GM12873 (cell line): ENCODE measurements at regions not wholly inside any gene's neighbourhood (a gene's known extent, or its start where the extent isn't known, plus 50 kb on each side); places are given as distances from the start of the nearest gene placed in this dataset.

ENCODE experiments used
- TF ChIP-seq, protein P1 (sequence below): IDR thresholded peaks from 2 replicates; pipeline ENCODE4 v1.5.1; 2012; ENCODE audit warnings: low read depth, mild to moderate bottlenecking, moderate library complexity, low read length, control low read depth; ENCODE audit not compliant: insufficient read depth; ENCODE audit errors: missing control alignments

- TF ChIP-seq, protein P1, sequence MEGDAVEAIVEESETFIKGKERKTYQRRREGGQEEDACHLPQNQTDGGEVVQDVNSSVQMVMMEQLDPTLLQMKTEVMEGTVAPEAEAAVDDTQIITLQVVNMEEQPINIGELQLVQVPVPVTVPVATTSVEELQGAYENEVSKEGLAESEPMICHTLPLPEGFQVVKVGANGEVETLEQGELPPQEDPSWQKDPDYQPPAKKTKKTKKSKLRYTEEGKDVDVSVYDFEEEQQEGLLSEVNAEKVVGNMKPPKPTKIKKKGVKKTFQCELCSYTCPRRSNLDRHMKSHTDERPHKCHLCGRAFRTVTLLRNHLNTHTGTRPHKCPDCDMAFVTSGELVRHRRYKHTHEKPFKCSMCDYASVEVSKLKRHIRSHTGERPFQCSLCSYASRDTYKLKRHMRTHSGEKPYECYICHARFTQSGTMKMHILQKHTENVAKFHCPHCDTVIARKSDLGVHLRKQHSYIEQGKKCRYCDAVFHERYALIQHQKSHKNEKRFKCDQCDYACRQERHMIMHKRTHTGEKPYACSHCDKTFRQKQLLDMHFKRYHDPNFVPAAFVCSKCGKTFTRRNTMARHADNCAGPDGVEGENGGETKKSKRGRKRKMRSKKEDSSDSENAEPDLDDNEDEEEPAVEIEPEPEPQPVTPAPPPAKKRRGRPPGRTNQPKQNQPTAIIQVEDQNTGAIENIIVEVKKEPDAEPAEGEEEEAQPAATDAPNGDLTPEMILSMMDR: no peak
Observed at GRCh38 chr14:97993508-97994019, 1196.4 kb downstream of the VRK1 start.

DNA sequence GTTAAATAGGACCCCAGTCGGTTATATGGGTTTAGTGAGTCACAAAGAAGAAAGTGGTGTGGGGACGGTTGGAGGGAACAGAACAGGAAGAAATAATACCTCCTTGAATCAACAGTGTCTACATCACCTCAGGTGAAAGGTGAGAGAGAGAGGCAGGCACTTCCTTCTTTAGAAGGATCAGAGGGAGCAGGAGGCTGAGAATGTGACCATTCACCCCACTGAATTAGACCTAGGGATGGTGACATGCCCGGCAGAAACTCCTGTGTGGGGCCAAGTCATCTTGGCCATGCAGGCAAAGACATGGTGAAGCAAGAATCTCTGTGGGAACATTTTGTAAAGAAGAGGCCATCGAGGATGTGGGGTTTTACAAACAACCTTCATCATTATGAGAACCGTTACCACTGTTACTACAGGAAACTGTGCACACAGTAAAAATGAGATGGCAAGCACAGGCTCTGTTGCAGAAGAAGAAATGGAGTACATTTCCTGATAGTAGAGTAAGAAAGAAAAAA is 1196.9 kb downstream of the VRK1 start:
- TF ChIP-seq, protein P1: no peak

- TF ChIP-seq, protein P1: no peak
Observed at GRCh38 chr14:97995038-97995437, 1197.9 kb downstream of the VRK1 start.

DNA sequence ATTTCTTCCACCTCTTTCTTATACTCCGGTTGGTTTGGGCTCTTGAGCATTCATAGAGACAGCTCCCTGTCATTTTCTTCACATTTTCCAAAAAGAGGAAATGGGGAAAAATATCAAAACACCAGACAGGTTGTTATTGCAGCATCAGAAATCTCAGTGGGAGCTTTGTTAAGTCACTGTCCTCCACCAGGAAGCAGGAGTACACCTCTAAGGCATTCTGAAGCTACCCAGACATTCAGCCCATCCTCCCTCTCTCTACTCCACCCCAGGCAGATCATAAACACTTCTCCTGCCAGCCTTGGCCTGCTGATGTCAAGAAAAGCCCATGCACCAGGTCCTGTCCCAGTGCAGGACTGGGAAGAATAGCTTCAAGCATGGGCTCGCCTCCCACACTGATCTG is 1198.3 kb downstream of the VRK1 start:
- TF ChIP-seq, protein P1: no peak

DNA sequence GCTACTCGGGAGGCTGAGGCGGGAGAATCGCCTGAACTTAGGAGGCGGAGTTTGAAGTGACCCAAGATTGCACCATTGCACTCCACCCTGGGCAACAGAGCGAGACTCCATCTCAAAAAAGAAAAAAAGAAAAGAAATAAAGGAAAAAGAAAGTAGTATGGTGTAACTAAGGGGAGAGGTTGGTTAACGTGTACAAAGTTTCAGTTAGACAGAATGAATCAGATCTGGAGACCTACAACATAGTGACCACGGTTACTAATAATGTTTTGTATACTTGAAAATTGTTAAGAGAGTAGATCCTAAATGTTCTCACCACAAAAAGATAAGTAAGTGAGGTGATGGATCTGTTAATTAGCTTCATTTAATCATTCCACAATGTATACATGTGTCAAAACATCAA is 1208.8 kb downstream of the VRK1 start:
- TF ChIP-seq, protein P1: no peak

GRCh38 chr14:98008381-98009113 is 1211.4 kb downstream of the VRK1 start:
- TF ChIP-seq, protein P1: no peak

GRCh38 chr14:98010784-98011183 is 1213.6 kb downstream of the VRK1 start:
- TF ChIP-seq, protein P1: no peak
